ENCODE measurements at regions not wholly inside any gene's neighbourhood (a gene's known extent, or its start where the extent isn't known, plus 50 kb on each side); places are given as distances from the start of the nearest gene placed in this dataset.

- DNase-seq (ENCODE audit: low read depth in 4 of 4, low spot score in 3 of 4), result no peak
Measured at GRCh38 chr2:236653863-236654262, 84.2 kb downstream of the ACKR3 start.

GRCh38 chr2:236654496-236654895 is 84.9 kb downstream of the ACKR3 start:
- DNase-seq (ENCODE audit: low read depth in 4 of 4, low spot score in 3 of 4), result no peak

- no peak for DNase-seq (ENCODE audit: low read depth in 4 of 4, low spot score in 3 of 4)
Measured at GRCh38 chr2:236656166-236656565, 86.5 kb downstream of the ACKR3 start.

GRCh38 chr2:236656721-236657120 is 87.1 kb downstream of the ACKR3 start:
- no peak for DNase-seq (ENCODE audit: low read depth in 4 of 4, low spot score in 3 of 4)

GRCh38 chr2:236657215-236657614 is 87.6 kb downstream of the ACKR3 start:
- no peak for DNase-seq (ENCODE audit: low read depth in 4 of 4, low spot score in 3 of 4)

GRCh38 chr2:236657801-236658200 is 88.2 kb downstream of the ACKR3 start:
- DNase-seq (ENCODE audit: low read depth in 4 of 4, low spot score in 3 of 4), result no peak

- no peak for DNase-seq (ENCODE audit: low read depth in 4 of 4, low spot score in 3 of 4)
Measured at GRCh38 chr2:236658974-236659757, 89.5 kb downstream of the ACKR3 start.

- DNase-seq (ENCODE audit: low read depth in 4 of 4, low spot score in 3 of 4), result peak; percentile 28 to 55 (median 42)
Measured at GRCh38 chr2:236659758-236660150, 90.1 kb downstream of the ACKR3 start.

GRCh38 chr2:236661061-236661761 is 91.6 kb downstream of the ACKR3 start:
- no peak for DNase-seq (ENCODE audit: low read depth in 4 of 4, low spot score in 3 of 4)

GRCh38 chr2:236661762-236662110 is 92.1 kb downstream of the ACKR3 start:
- DNase-seq (ENCODE audit: low read depth in 4 of 4, low spot score in 3 of 4), result no peak

- DNase-seq (ENCODE audit: low read depth in 4 of 4, low spot score in 3 of 4), result no peak
Measured at GRCh38 chr2:236662231-236663185, 92.9 kb downstream of the ACKR3 start.

- DNase-seq (ENCODE audit: low read depth in 4 of 4, low spot score in 3 of 4), result no peak
Measured at GRCh38 chr2:236663287-236664101, 93.9 kb downstream of the ACKR3 start.

GRCh38 chr2:236664136-236664535 is 94.5 kb downstream of the ACKR3 start:
- DNase-seq (ENCODE audit: low read depth in 4 of 4, low spot score in 3 of 4), result no peak

- no peak for DNase-seq (ENCODE audit: low read depth in 4 of 4, low spot score in 3 of 4)
Measured at GRCh38 chr2:236665101-236665500, 95.5 kb downstream of the ACKR3 start.

GRCh38 chr2:236665572-236666118 is 96.0 kb downstream of the ACKR3 start:
- no peak for DNase-seq (ENCODE audit: low read depth in 4 of 4, low spot score in 3 of 4)

- DNase-seq (ENCODE audit: low read depth in 4 of 4, low spot score in 3 of 4), result no peak
Measured at GRCh38 chr2:236666646-236667204, 97.1 kb downstream of the ACKR3 start.

- DNase-seq (ENCODE audit: low read depth in 4 of 4, low spot score in 3 of 4), result no peak
Measured at GRCh38 chr2:236667526-236667925, 97.9 kb downstream of the ACKR3 start.

GRCh38 chr2:236668531-236668969 is 98.9 kb downstream of the ACKR3 start:
- no peak for DNase-seq (ENCODE audit: low read depth in 4 of 4, low spot score in 3 of 4)

- no peak for DNase-seq (ENCODE audit: low read depth in 4 of 4, low spot score in 3 of 4)
Measured at GRCh38 chr2:236670235-236670620, 100.6 kb downstream of the ACKR3 start.
